Loucy (cell line): ENCODE measurements at regions not wholly inside any gene's neighbourhood (a gene's known extent, or its start where the extent isn't known, plus 50 kb on each side); places are given as distances from the start of the nearest gene placed in this dataset.

ENCODE experiments used
- CTCF ChIP-seq: fragments of 200-600 bp; sonication (generic); conservative IDR thresholded peaks from 2 replicates; pipeline ENCODE4 v1.5.1; 2014; ENCODE audit warnings: mild to moderate bottlenecking, antibody characterized with exemption, low read length
- EZH2phosphoT487 ChIP-seq: fragments of 200-600 bp; IDR thresholded peaks from 2 replicates; pipeline ENCODE4 v1.6.1; 2018; ENCODE audit warnings: antibody characterized with exemption, mild to moderate bottlenecking, moderate library complexity, borderline replicate concordance

GRCh38 chr3:159781867-159782266 lies 206.8 kb upstream of the IL12A start:
- TF ChIP-seq CTCF (no peak), EZH2phosphoT487 (no peak)
